ENCODE measurements at regions not wholly inside any gene's neighbourhood (a gene's known extent, or its start where the extent isn't known, plus 50 kb on each side); places are given as distances from the start of the nearest gene placed in this dataset.
"Not testable (repeated sequence)": the region's sequence is repeated elsewhere in the genome, so short reads cannot be mapped to it uniquely, and the experiment has no call there.

- H3K27ac ChIP-seq, result peak overlapping the region; percentile 77
Measured at GRCh38 chr5:174533751-174534241, 190.6 kb upstream of the MSX2 start.

GRCh38 chr5:174535669-174536068, 188.7 kb upstream of the MSX2 start:
- peak; percentile 69 for DNase-seq
- no peak for TF ChIP-seq CTCF (IDR thresholded peaks at IDR 0.05; ENCODE audit: low read depth, low read length, missing control alignments)
- in situ Hi-C loops (cut with HindIII; ENCODE audit: low pct_ligation_motif_present, low sequenced_read_pairs), result no loop called here

More at GRCh38 chr5:174533751-174534241, 190.6 kb upstream of the MSX2 start:
- in situ Hi-C loops (cut with HindIII; ENCODE audit: low pct_ligation_motif_present, low sequenced_read_pairs), result no loop called here
- H3K36me3 ChIP-seq (replicated peaks), result no peaks in the 10 kb centered on the region
- no peak overlapping the region for H3K4me3 ChIP-seq (ENCODE audit: low read depth, low read length)
- peak; percentile 85 for DNase-seq
- H3K27me3 ChIP-seq (replicated peaks), result no peaks in the 10 kb centered on the region
- no peak for TF ChIP-seq CTCF (IDR thresholded peaks at IDR 0.05; ENCODE audit: low read depth, low read length, missing control alignments)

GRCh38 chr5:174539823-174540222, 184.6 kb upstream of the MSX2 start:
- H3K27ac ChIP-seq; in situ Hi-C loops (cut with HindIII; ENCODE audit: low pct_ligation_motif_present, low sequenced_read_pairs); H3K36me3 ChIP-seq (replicated peaks); DNase-seq; H3K27me3 ChIP-seq (replicated peaks); H3K4me3 ChIP-seq (ENCODE audit: low read depth, low read length): not testable (repeated sequence)

More at GRCh38 chr5:174535669-174536068, 188.7 kb upstream of the MSX2 start:
- H3K27ac ChIP-seq, result no peak overlapping the region
- H3K36me3 ChIP-seq (replicated peaks), result no peaks in the 10 kb centered on the region
- no peak overlapping the region for H3K4me3 ChIP-seq (ENCODE audit: low read depth, low read length)
- H3K27me3 ChIP-seq (replicated peaks), result no peaks in the 10 kb centered on the region

- no peak for TF ChIP-seq CTCF (IDR thresholded peaks at IDR 0.05; ENCODE audit: low read depth, low read length, missing control alignments)
- Histone ChIP-seq H3K27me3 (replicated peaks) (no peaks in the 10 kb centered on the region), H3K4me3 (ENCODE audit: low read depth, low read length) (no peak overlapping the region), H3K27ac (no peak overlapping the region), H3K36me3 (replicated peaks) (no peaks in the 10 kb centered on the region)
- DNase-seq, result no peak
- in situ Hi-C loops (cut with HindIII; ENCODE audit: low pct_ligation_motif_present, low sequenced_read_pairs), result no loop called here
Measured at GRCh38 chr5:174542037-174542436, 182.3 kb upstream of the MSX2 start.

GRCh38 chr5:174542471-174542870, 181.9 kb upstream of the MSX2 start:
- no peaks in the 10 kb centered on the region for H3K27me3 ChIP-seq (replicated peaks)
- in situ Hi-C loops (cut with HindIII; ENCODE audit: low pct_ligation_motif_present, low sequenced_read_pairs), result no loop called here
- no peak for TF ChIP-seq CTCF (IDR thresholded peaks at IDR 0.05; ENCODE audit: low read depth, low read length, missing control alignments)
- H3K36me3 ChIP-seq (replicated peaks), result no peaks in the 10 kb centered on the region
- H3K4me3 ChIP-seq (ENCODE audit: low read depth, low read length), result no peak overlapping the region
- H3K27ac ChIP-seq, result no peak overlapping the region
- DNase-seq, result no peak

GRCh38 chr5:174545926-174546325, 178.5 kb upstream of the MSX2 start:
- Histone ChIP-seq H3K36me3 (replicated peaks) (no peaks in the 10 kb centered on the region), H3K4me3 (ENCODE audit: low read depth, low read length) (no peak overlapping the region), H3K27ac (no peak overlapping the region), H3K27me3 (replicated peaks) (no peaks in the 10 kb centered on the region)
- TF ChIP-seq CTCF (IDR thresholded peaks at IDR 0.05; ENCODE audit: low read depth, low read length, missing control alignments), result no peak
- no peak for DNase-seq
- in situ Hi-C loops (cut with HindIII; ENCODE audit: low pct_ligation_motif_present, low sequenced_read_pairs), result no loop called here

Data from brain microvascular endothelial cell (primary cell).